Nephron progenitor cell (in vitro differentiated cells): ENCODE measurements at regions not wholly inside any gene's neighbourhood (a gene's known extent, or its start where the extent isn't known, plus 50 kb on each side); places are given as distances from the start of the nearest gene placed in this dataset.

ENCODE experiments used
- DNase-seq: peaks from one replicate; pipeline ENCODE4 v3.0.0; 2021
- H3K27ac Mint-ChIP-seq: 2 replicates; pipeline ENCODE4 v1.8.0; 2021; ENCODE audit warnings: mild to moderate bottlenecking, moderate library complexity, mixed read lengths
- H3K27me3 Mint-ChIP-seq: 2 replicates; pipeline ENCODE4 v1.8.0; 2021; ENCODE audit warnings: mild to moderate bottlenecking, low read depth, mixed read lengths; ENCODE audit not compliant: poor library complexity
- H3K36me3 Mint-ChIP-seq: 2 replicates; pipeline ENCODE4 v1.8.0; 2021; ENCODE audit warnings: low read depth, mixed read lengths
- H3K4me1 Mint-ChIP-seq: 2 replicates; pipeline ENCODE4 v1.8.0; 2021; ENCODE audit warnings: mixed read lengths
- H3K4me3 Mint-ChIP-seq: 2 replicates; pipeline ENCODE4 v1.8.0; 2021; ENCODE audit warnings: mild to moderate bottlenecking, moderate library complexity, mixed read lengths
- H3K9me3 Mint-ChIP-seq: 2 replicates; pipeline ENCODE4 v1.8.0; 2021; ENCODE audit warnings: mild to moderate bottlenecking, moderate library complexity, mixed read lengths
- CTCF ChIP-seq: fragments of 200-600 bp; sonication (generic); IDR thresholded peaks from 2 replicates; pipeline ENCODE4 v1.5.0; 2021; ENCODE audit warnings: antibody characterized with exemption

GRCh38 chr2:8569332-8569930 lies 112.4 kb upstream of the ID2 start:
- no peak for TF ChIP-seq CTCF
- H3K4me3 Mint-ChIP-seq = no peak overlapping the region
- peaks cover 5% of the 10 kb centered on the region for H3K27me3 Mint-ChIP-seq
- peak overlapping the region; percentile 89 for H3K27ac Mint-ChIP-seq
- peaks cover 93% of the 10 kb centered on the region for H3K4me1 Mint-ChIP-seq
- no peaks in the 10 kb centered on the region for H3K36me3 Mint-ChIP-seq
- H3K9me3 Mint-ChIP-seq = no peaks in the 10 kb centered on the region
- DNase-seq = no peak

- TF ChIP-seq CTCF = no peak
- Mint-ChIP-seq H3K27me3 (peaks cover 5% of the 10 kb centered on the region), H3K36me3 (no peaks in the 10 kb centered on the region), H3K9me3 (no peaks in the 10 kb centered on the region), H3K27ac (peak overlapping the region; percentile 89), H3K4me1 (peaks cover 96% of the 10 kb centered on the region), H3K4me3 (no peak overlapping the region)
- no peak for DNase-seq
Measured at GRCh38 chr2:8570637-8571036, 111.2 kb upstream of the ID2 start.

- no peak overlapping the region for H3K4me3 Mint-ChIP-seq
- no peaks in the 10 kb centered on the region for H3K9me3 Mint-ChIP-seq
- no peak for TF ChIP-seq CTCF
- DNase-seq = no peak
- H3K27ac Mint-ChIP-seq = peak overlapping the region; percentile 25
- H3K4me1 Mint-ChIP-seq = peaks cover 99% of the 10 kb centered on the region
- no peaks in the 10 kb centered on the region for H3K36me3 Mint-ChIP-seq
- H3K27me3 Mint-ChIP-seq = peaks cover 2% of the 10 kb centered on the region
Measured at GRCh38 chr2:8571301-8571791, 110.5 kb upstream of the ID2 start.

GRCh38 chr2:8571792-8572499 lies 109.9 kb upstream of the ID2 start:
- H3K27me3 Mint-ChIP-seq = peaks cover 6% of the 10 kb centered on the region
- no peak for TF ChIP-seq CTCF
- H3K4me1 Mint-ChIP-seq = peaks cover 99% of the 10 kb centered on the region
- peak overlapping the region; percentile 87 for H3K27ac Mint-ChIP-seq
- no peaks in the 10 kb centered on the region for H3K36me3 Mint-ChIP-seq
- peak overlapping the region; percentile 23 for H3K4me3 Mint-ChIP-seq
- no peaks in the 10 kb centered on the region for H3K9me3 Mint-ChIP-seq
- no peak for DNase-seq

GRCh38 chr2:8572712-8573233 lies 109.1 kb upstream of the ID2 start:
- peaks cover 99% of the 10 kb centered on the region for H3K4me1 Mint-ChIP-seq
- no peaks in the 10 kb centered on the region for H3K9me3 Mint-ChIP-seq
- no peak overlapping the region for H3K27ac Mint-ChIP-seq

More at GRCh38 chr2:8572712-8573233, 109.1 kb upstream of the ID2 start:
- no peak for TF ChIP-seq CTCF
- no peaks in the 10 kb centered on the region for H3K36me3 Mint-ChIP-seq
- H3K4me3 Mint-ChIP-seq = no peak overlapping the region
- peaks cover 6% of the 10 kb centered on the region for H3K27me3 Mint-ChIP-seq
- no peak for DNase-seq
